H1 (cell line): ENCODE measurements at regions not wholly inside any gene's neighbourhood (a gene's known extent, or its start where the extent isn't known, plus 50 kb on each side); places are given as distances from the start of the nearest gene placed in this dataset.

Experiments
- CTCF ChIA-PET: fragments of 300-600 bp; sonication (Branson Sonifier 250); formaldehyde crosslinking; loops from one replicate; lab custom pipeline; 2021; ENCODE audit not compliant: partially characterized antibody; lab: Charles Lee
- POLR2A ChIA-PET: fragments of 300-600 bp; sonication (Branson Sonifier 250); formaldehyde crosslinking; loops from one replicate; lab custom pipeline; 2021; ENCODE audit warnings: inconsistent platforms; ENCODE audit not compliant: partially characterized antibody; lab: Charles Lee
- DNase-seq, 2 experiments: peaks; one replicate each; pipeline versions ENCODE4 v3.0.0 to v3.0.0-alpha.2; 2010 to 2022; ENCODE audit warnings: low spot score in 2 of 2, low read depth in 1 of 2, mixed read lengths in 1 of 2
- FAIRE-seq: peaks from 2 replicates; lab custom pipeline; 2011; peaks lifted over from hg19 to GRCh38; lab: Jason Lieb, UNC
- H2AFZ ChIP-seq: 2 replicates; pipeline ENCODE4 v1.8.1; 2012; ENCODE audit warnings: low read length, inconsistent platforms
- H2AK5ac ChIP-seq: 2 replicates; pipeline ENCODE4 v1.6.1; 2013; ENCODE audit warnings: low read depth, low read length
- H2BK120ac ChIP-seq: replicated peaks from 2 replicates; pipeline ENCODE3; 2013; ENCODE audit warnings: low read depth, low read length, inconsistent platforms
- H2BK12ac ChIP-seq: 2 replicates; pipeline ENCODE4 v1.6.1; 2013; ENCODE audit warnings: low read depth, low read length
- H2BK15ac ChIP-seq: 2 replicates; pipeline ENCODE4 v1.6.1; 2013; ENCODE audit warnings: low read length
- H2BK20ac ChIP-seq: 2 replicates; pipeline ENCODE4 v1.6.1; 2013; ENCODE audit warnings: low read length
- H2BK5ac ChIP-seq: 2 replicates; pipeline ENCODE4 v1.6.1; 2013; ENCODE audit warnings: low read depth, low read length
- H3K14ac ChIP-seq: 2 replicates; pipeline ENCODE4 v1.6.1; 2013; ENCODE audit warnings: inconsistent platforms; ENCODE audit not compliant: insufficient read length
- H3K18ac ChIP-seq: 2 replicates; pipeline ENCODE4 v1.6.1; 2013; ENCODE audit warnings: low read length; ENCODE audit errors: extremely low read depth
- H3K23ac ChIP-seq: 2 replicates; pipeline ENCODE4 v1.6.1; 2013; ENCODE audit warnings: inconsistent platforms; ENCODE audit not compliant: insufficient read length
- H3K23me2 ChIP-seq: 2 replicates; pipeline ENCODE4 v1.6.1; 2013; ENCODE audit warnings: low read depth, low read length
- H3K27ac ChIP-seq: 2 replicates; pipeline ENCODE4 v1.6.1; 2011; ENCODE audit warnings: low read depth, low read length, inconsistent platforms
- H3K27me3 ChIP-seq, 4 experiments: replicated peaks in 1 of 4; 1 replicate in 1 of 4; 2 replicates in 3 of 4; pipeline versions ENCODE4 v1.6.1 to v1.8.1; 2011 to 2013; ENCODE audit warnings: low read length in 3 of 4, mild to moderate bottlenecking in 3 of 4, inconsistent platforms in 2 of 4, mixed read lengths in 2 of 4, moderate library complexity in 1 of 4; ENCODE audit not compliant: control insufficient read depth in 3 of 4, insufficient read depth in 3 of 4; ENCODE audit errors: extremely low read depth in 1 of 4
- H3K36me3 ChIP-seq, 4 experiments: 2 replicates each; pipeline versions ENCODE4 v1.6.1 to v1.8.1; 2011 to 2013; ENCODE audit warnings: mild to moderate bottlenecking in 4 of 4, low read length in 3 of 4, moderate library complexity in 2 of 4, control low read depth in 1 of 4, inconsistent platforms in 1 of 4; ENCODE audit not compliant: insufficient read depth in 4 of 4, control insufficient read depth in 2 of 4
- H3K4ac ChIP-seq: replicated peaks from 2 replicates; pipeline ENCODE3; 2013; ENCODE audit warnings: low read length, low read depth, mixed read lengths, inconsistent platforms; ENCODE audit not compliant: insufficient read length
- H3K4me1 ChIP-seq, 4 experiments: replicated peaks in 1 of 4; 1 replicate in 1 of 4; 2 replicates in 3 of 4; pipeline versions ENCODE4 v1.6.1 to v1.8.1; 2011 to 2013; ENCODE audit warnings: low read length in 3 of 4, inconsistent platforms in 2 of 4, mixed read lengths in 1 of 4; ENCODE audit not compliant: insufficient read depth in 4 of 4, control insufficient read depth in 3 of 4
- H3K4me2 ChIP-seq, 2 experiments: 2 replicates each; pipeline versions ENCODE4 v1.6.1 to v1.8.1; 2011 to 2013; ENCODE audit warnings: low read depth in 2 of 2, low read length in 2 of 2, control low read depth in 1 of 2, inconsistent platforms in 1 of 2, mild to moderate bottlenecking in 1 of 2; ENCODE audit not compliant: insufficient read depth in 1 of 2
- H3K4me3 ChIP-seq, 4 experiments: fragments of 200-600, 300-600 bp in 1 of 4; sonication (generic), shearing (Covaris generic), sonication (Bioruptor Twin) in 1 of 4; 2 replicates each; pipeline versions ENCODE4 v1.5.1 to v1.8.1; 2011 to 2016; ENCODE audit warnings: low read length in 4 of 4, low read depth in 3 of 4, control low read depth in 2 of 4, inconsistent platforms in 2 of 4, mild to moderate bottlenecking in 2 of 4, mixed read lengths in 1 of 4, moderate library complexity in 1 of 4; ENCODE audit not compliant: insufficient read depth in 2 of 4; ENCODE audit errors: extremely low read depth in 1 of 4
- H3K56ac ChIP-seq: replicated peaks from 2 replicates; pipeline ENCODE3; 2013; ENCODE audit warnings: low read depth, mild to moderate bottlenecking, mixed read lengths, low read length, inconsistent platforms; ENCODE audit not compliant: insufficient read length
- H3K79me1 ChIP-seq: 2 replicates; pipeline ENCODE4 v1.6.1; 2013; ENCODE audit warnings: low read depth, low read length, control low read depth
- H3K79me2 ChIP-seq, 2 experiments: 2 replicates each; pipeline versions ENCODE4 v1.6.1 to v1.8.1; 2012 to 2013; ENCODE audit warnings: low read length in 2 of 2, mild to moderate bottlenecking in 2 of 2, inconsistent platforms in 1 of 2; ENCODE audit not compliant: insufficient read depth in 2 of 2, control insufficient read depth in 1 of 2
- H3K9ac ChIP-seq, 4 experiments: replicated peaks in 1 of 4; 1 replicate in 1 of 4; 2 replicates in 3 of 4; pipeline versions ENCODE4 v1.6.1 to v1.8.1; 2011 to 2013; ENCODE audit warnings: low read depth in 3 of 4, low read length in 3 of 4, control low read depth in 2 of 4, mild to moderate bottlenecking in 2 of 4, moderate library complexity in 2 of 4, inconsistent platforms in 1 of 4; ENCODE audit errors: extremely low read depth in 1 of 4
- H3K9me3 ChIP-seq, 2 experiments: 2 replicates each; pipeline versions ENCODE4 v1.6.1 to v1.8.1; 2012 to 2013; ENCODE audit warnings: mild to moderate bottlenecking in 2 of 2, moderate library complexity in 2 of 2, control low read depth in 1 of 2, inconsistent platforms in 1 of 2, low read depth in 1 of 2, low read length in 1 of 2, mixed read lengths in 1 of 2; ENCODE audit not compliant: insufficient read depth in 2 of 2
- H4K20me1 ChIP-seq, 2 experiments: replicated peaks in 1 of 2; 2 replicates each; pipeline versions ENCODE3 to v1.8.1; 2011 to 2013; ENCODE audit warnings: inconsistent platforms in 2 of 2, low read length in 2 of 2, mild to moderate bottlenecking in 1 of 2; ENCODE audit not compliant: insufficient read depth in 2 of 2, control insufficient read depth in 1 of 2
- H4K5ac ChIP-seq: 2 replicates; pipeline ENCODE4 v1.6.1; 2013; ENCODE audit warnings: low read length, low read depth, mixed read lengths, inconsistent platforms; ENCODE audit not compliant: insufficient read length
- H4K8ac ChIP-seq: 2 replicates; pipeline ENCODE4 v1.8.0; 2013; ENCODE audit warnings: mild to moderate bottlenecking, moderate library complexity, low read length, inconsistent platforms; ENCODE audit not compliant: insufficient read depth; ENCODE audit errors: extremely low read depth
- H4K91ac ChIP-seq: replicated peaks from 2 replicates; pipeline ENCODE3; 2013; ENCODE audit warnings: low read length, mixed read lengths, inconsistent platforms; ENCODE audit not compliant: insufficient read length
- CTCF ChIP-seq, 3 experiments: IDR thresholded peaks; 1 replicate in 2 of 3; 2 replicates in 1 of 3; pipeline versions ENCODE4 v1.5.1 to v1.6.1; 2011; ENCODE audit warnings: low read length in 3 of 3, mild to moderate bottlenecking in 3 of 3, inconsistent platforms in 2 of 3, low read depth in 1 of 3, moderate library complexity in 1 of 3; ENCODE audit not compliant: insufficient read depth in 1 of 3; ENCODE audit errors: control extremely low read depth in 1 of 3
- E2F6 ChIP-seq: IDR thresholded peaks from 2 replicates; pipeline ENCODE4 v1.6.1; 2012; ENCODE audit warnings: inconsistent platforms
- MAX ChIP-seq: IDR thresholded peaks from 2 replicates; pipeline ENCODE4 v1.6.1; 2012; ENCODE audit warnings: inconsistent platforms
- NRF1 ChIP-seq: IDR thresholded peaks from 2 replicates; pipeline ENCODE4 v1.6.1; 2011; ENCODE audit warnings: mild to moderate bottlenecking, low read depth, low read length, improper control_type of control experiment
- RAD21 ChIP-seq, 2 experiments: IDR thresholded peaks in 1 of 2; conservative IDR thresholded peaks in 1 of 2; 2 replicates each; pipeline ENCODE4 v1.6.1; 2011; ENCODE audit warnings: low read depth in 2 of 2, low read length in 2 of 2, improper control_type of control experiment in 1 of 2, inconsistent platforms in 1 of 2, mild to moderate bottlenecking in 1 of 2, moderate library complexity in 1 of 2
- SIN3A ChIP-seq, 2 experiments: IDR thresholded peaks in 1 of 2; conservative IDR thresholded peaks in 1 of 2; 2 replicates each; pipeline ENCODE4 v1.6.1; 2011 to 2012; ENCODE audit warnings: low read length in 2 of 2, improper control_type of control experiment in 1 of 2, low read depth in 1 of 2, mild to moderate bottlenecking in 1 of 2
- SIRT6 ChIP-seq: IDR thresholded peaks from one replicate; pipeline ENCODE4 v1.7.1; 2012; ENCODE audit warnings: low read length, inconsistent platforms
- SP4 ChIP-seq: IDR thresholded peaks from 2 replicates; pipeline ENCODE4 v1.6.1; 2012; ENCODE audit warnings: low read length, inconsistent platforms
- YY1 ChIP-seq: IDR thresholded peaks from 2 replicates; pipeline ENCODE4 v1.6.1; 2011; ENCODE audit warnings: low read depth, mild to moderate bottlenecking, low read length
- WGBS, 2 experiments: shearing (Covaris generic) in 1 of 2; methylation state at CpG; one replicate each; pipeline versions ENCODE4 v1.1.6 to v1.1.7; 2013 to 2015; ENCODE audit warnings: low lambda C conversion rate in 2 of 2, mixed read lengths in 2 of 2, inconsistent platforms in 1 of 2, low coverage in 1 of 2, missing lambda C conversion rate in 1 of 2; ENCODE audit not compliant: insufficient replicate concordance in 2 of 2, insufficient coverage in 1 of 2, insufficient read length in 1 of 2; ENCODE audit errors: extremely low coverage in 1 of 2, missing lambda C conversion rate in 1 of 2; 5-methylcytosine and 5-hydroxymethylcytosine counted together

GRCh38 chr11:115990004-115990447, 485.8 kb upstream of the CADM1 start:
- Histone ChIP-seq H3K18ac (no peak overlapping the region), H3K9ac (no peak overlapping the region), H3K27ac (no peak overlapping the region), H3K4me2 (peak overlapping the region in 1 of 2 experiments; percentile 48; a peak in 2 of 4 replicates), H2BK20ac (no peak overlapping the region), H2BK120ac (no peak overlapping the region), H3K79me2 (no peaks in the 10 kb centered on the region), H3K79me1 (no peaks in the 10 kb centered on the region; the same call in 1 of the 2 replicates), H3K4me1 (peaks cover 0 to 2% (median 0%) of the 10 kb centered on the region in 4 experiments; a peak in 2 of 7 replicates), H4K20me1 (no peaks in the 10 kb centered on the region), H3K36me3 (no peaks in the 10 kb centered on the region), H3K23me2 (no peaks in the 10 kb centered on the region; the same call in 1 of the 2 replicates)
- FAIRE-seq: peak; percentile 65
- TF ChIP-seq CTCF (IDR thresholded peaks at IDR 0.05; ENCODE audit: control extremely low read depth in 1 of 3, insufficient read depth in 1 of 3, low read depth in 1 of 3, low read length in 3 of 3) (peak; percentile 86 to 97 (median 96)), SIRT6 (no peak), MAX (peak; percentile 40; the same call in 1 of the 2 replicates), NRF1 (0 out of 2 replicates have a peak, but pooled peaks have one; percentile 6), SP4 (no peak), E2F6 (no peak), RAD21 (IDR thresholded peaks at IDR 0.05 in 1 of 2, conservative IDR thresholded peaks at IDR 0.05 in 1 of 2; ENCODE audit: low read depth in 2 of 2, low read length in 2 of 2) (peak; percentile 83 to 85), SIN3A (conservative IDR thresholded peaks at IDR 0.05 in 1 of 2, IDR thresholded peaks at IDR 0.05 in 1 of 2; ENCODE audit: low read depth in 1 of 2, low read length in 2 of 2) (no peak), YY1 (0 out of 2 replicates have a peak, but pooled peaks have one; percentile 45)
- TF ChIP-seq, all 59 proteins: peak for 5
- Histone ChIP-seq H4K8ac (no peak overlapping the region), H3K56ac (no peak overlapping the region), H2BK15ac (no peak overlapping the region), H3K4ac (no peak overlapping the region), H3K9me3 (no peaks in the 10 kb centered on the region), H2BK5ac (no peak overlapping the region), H4K5ac (no peak overlapping the region), H3K14ac (no peak overlapping the region), H2AFZ (no peak overlapping the region), H3K23ac (no peak overlapping the region), H2BK12ac (no peak overlapping the region), H4K91ac (no peak overlapping the region), H3K4me3 (no peak overlapping the region), H2AK5ac (no peak overlapping the region), H3K27me3 (no peaks in the 10 kb centered on the region)
- 47% methylated on average over 19 of the region's 19 CpGs; no CpG with 5 or more reads in 1 of the 2 experiments for WGBS, 2 experiments
- DNase-seq: peak in 1 of 2 experiments; percentile 90
- ChIA-PET POLR2A (no interaction called here), CTCF (interaction anchor here (0.6 to 5.9 kb wide), 67 partner anchors 9 to 1190 kb away, joined by 3 to 90 read pairs (median 4); no protein-coding TSS in a partner anchor)
